Stimulated activated CD8-positive, alpha-beta memory T cell treated with anti-CD3 and anti-CD28 coated beads, Interleukin-12 subunit alpha, Interleukin-12 subunit beta, amount 100 ng/mL, for 1 hour (primary cell): ENCODE measurements at regions not wholly inside any gene's neighbourhood (a gene's known extent, or its start where the extent isn't known, plus 50 kb on each side); places are given as distances from the start of the nearest gene placed in this dataset.

Source experiments
- DNase-seq: peaks from one replicate; pipeline ENCODE4 v3.0.0-alpha.2; 2020; ENCODE audit warnings: low read depth

DNA sequence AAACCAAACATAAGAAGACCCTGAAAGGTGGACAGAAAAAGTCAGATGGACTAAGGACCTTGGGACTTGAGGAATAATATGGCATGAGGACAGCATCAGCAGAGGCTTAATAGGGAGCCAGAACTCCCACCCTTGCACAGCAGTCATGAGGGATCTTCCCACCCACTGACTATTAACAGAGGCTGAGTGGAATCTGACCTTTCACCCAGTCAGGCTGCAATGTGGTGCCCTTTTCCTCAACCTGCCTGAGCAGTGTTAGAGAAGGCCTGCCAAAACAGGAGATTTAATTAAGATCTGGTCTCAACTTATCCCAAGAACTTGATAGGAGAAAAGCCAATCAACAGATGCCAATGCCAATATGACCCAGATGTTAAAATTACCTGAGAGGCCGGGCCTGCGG is 481.9 kb downstream of the KDM4C start:
- DNase-seq: no peak

DNA sequence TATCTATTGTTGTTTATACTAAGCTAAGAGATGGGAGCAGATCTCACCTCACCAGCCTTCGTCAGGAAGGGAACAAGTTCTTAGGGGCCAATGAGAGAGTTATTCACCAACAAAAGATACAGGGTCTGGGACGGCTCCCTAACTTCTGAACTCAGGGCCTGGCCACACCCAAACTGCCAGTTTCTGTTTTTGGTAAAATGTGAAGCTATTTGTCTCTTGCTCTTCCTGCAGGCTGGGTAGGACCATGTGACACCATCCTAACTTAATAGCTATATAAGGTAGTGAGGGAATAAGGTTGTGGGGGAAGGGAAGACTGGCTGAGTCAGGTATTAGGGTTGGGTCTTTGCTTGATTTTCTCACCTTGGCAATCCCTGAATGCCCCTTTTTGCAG is 480.5 kb downstream of the KDM4C start:
- DNase-seq: no peak

GRCh38 chr9:7237473-7238246 is 479.9 kb downstream of the KDM4C start:
- DNase-seq: no peak

GRCh38 chr9:7236186-7236585 is 478.4 kb downstream of the KDM4C start:
- DNase-seq: no peak

- DNase-seq: no peak
Measured at GRCh38 chr9:7234144-7234543, 476.4 kb downstream of the KDM4C start.

GRCh38 chr9:7229571-7229970 is 471.8 kb downstream of the KDM4C start:
- DNase-seq: no peak

DNA sequence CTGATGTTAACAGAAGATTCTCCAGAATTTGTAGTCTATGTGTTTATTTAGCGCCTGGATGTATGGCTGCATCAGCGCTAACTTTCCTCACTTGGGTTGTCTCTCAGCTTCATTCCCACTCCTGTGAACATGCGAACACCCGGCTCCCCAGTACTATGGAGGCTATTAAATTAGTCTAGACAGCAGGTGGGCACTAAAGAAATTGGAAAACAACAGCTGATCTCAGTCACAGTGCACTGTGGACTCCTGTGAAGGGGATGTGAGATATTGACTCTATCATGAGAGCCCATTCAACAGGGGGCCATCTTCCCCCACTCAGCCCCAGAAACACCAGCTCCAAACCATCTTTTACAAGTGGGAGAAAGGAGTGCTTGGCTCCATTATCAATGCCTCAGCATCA is 471.0 kb downstream of the KDM4C start:
- no peak for DNase-seq

- DNase-seq: no peak
Measured at GRCh38 chr9:7227951-7228350, 470.2 kb downstream of the KDM4C start.

DNA sequence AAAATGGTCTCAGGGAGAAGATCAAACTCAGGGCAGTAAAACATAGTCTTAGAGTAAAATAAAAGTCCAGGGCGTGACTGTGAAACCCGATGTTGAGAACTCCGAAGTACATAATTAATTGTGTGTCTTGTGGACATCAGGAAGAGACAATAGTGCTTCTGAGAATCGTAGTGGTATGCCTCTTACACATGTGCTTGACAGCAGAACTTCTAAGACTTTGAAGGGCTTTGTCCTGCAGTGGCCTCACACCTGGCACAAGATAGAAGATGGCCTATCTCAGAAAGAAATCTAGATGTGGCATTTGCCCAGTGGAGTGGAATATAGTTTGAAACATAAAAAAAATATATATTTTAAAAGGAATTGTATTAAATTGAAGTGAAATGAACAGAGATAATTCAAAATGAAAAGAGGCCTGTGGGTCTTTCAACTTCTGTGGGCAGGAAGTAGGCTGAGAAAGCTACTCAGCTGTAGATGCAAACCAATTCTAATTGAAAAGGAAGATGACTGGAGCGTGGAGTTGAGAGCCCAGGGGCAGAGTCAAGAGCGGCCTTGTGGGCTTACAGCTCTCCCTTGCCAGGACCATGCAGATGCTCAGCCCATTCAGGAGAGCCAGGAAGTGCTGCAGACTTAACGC is 468.4 kb downstream of the KDM4C start:
- no peak for DNase-seq
